DND-41 (cell line): ENCODE measurements at regions not wholly inside any gene's neighbourhood (a gene's known extent, or its start where the extent isn't known, plus 50 kb on each side); places are given as distances from the start of the nearest gene placed in this dataset.

Source experiments
- CTCF ChIP-seq: IDR thresholded peaks from 2 replicates; pipeline ENCODE4 v1.5.1; 2012; ENCODE audit warnings: borderline replicate concordance, low read length, moderate library complexity, mild to moderate bottlenecking; ENCODE audit not compliant: poor library complexity, severe bottlenecking; ENCODE audit errors: extremely low read depth
- EZH2 ChIP-seq: IDR thresholded peaks from 3 replicates; pipeline ENCODE4 v1.6.1; 2012; ENCODE audit warnings: borderline replicate concordance, low read depth, mild to moderate bottlenecking, moderate library complexity, low read length, inconsistent platforms; ENCODE audit not compliant: severe bottlenecking

GRCh38 chr3:48067271-48067670 lies 51.1 kb upstream of the MAP4 start:
- TF ChIP-seq CTCF: no peak
- TF ChIP-seq EZH2: no peak
